ENCODE measurements at regions not wholly inside any gene's neighbourhood (a gene's known extent, or its start where the extent isn't known, plus 50 kb on each side); places are given as distances from the start of the nearest gene placed in this dataset.

GRCh38 chr2:234835738-234836137 is 116.1 kb upstream of the SH3BP4 start:
- DNase-seq (ENCODE audit: low read depth in 1 of 2, low spot score in 1 of 2): no peak

DNA sequence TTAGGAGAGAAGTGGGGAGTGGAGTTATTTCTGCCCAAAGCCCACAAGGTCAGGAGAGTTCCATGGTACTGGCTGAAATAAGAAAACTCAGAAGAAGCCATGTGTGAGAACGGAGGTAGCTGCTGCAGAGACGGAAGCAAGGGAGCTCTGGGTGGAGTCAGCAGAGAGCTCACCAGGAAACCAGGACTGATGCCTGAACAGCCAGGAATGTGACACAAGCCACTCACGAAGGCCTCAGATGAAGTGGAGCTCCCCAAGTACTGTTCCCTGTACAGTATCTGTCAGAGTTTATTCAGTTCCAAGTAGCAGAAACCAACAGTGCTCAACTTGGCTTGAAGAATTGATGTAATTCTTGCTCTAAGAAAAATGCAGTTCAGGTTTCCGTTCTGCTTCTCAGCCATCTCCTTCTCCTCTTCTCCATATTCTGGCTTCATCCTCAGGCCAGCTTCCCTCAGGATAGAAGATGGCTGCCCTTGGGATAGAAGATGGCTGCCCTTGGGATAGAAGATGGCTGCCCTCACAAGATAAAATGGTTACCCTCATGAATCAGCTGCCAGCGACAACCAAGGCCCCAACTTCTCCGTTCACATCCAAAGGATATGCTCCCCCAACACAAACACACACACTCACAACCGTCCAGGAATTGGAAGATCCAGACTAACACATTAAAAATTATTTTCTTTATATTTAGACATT is 117.4 kb upstream of the SH3BP4 start:
- DNase-seq (ENCODE audit: low read depth in 1 of 2, low spot score in 1 of 2): no peak

GRCh38 chr2:234830853-234831252 is 121.0 kb upstream of the SH3BP4 start:
- DNase-seq (ENCODE audit: low read depth in 1 of 2, low spot score in 1 of 2): no peak

- no peak for DNase-seq (ENCODE audit: low read depth in 1 of 2, low spot score in 1 of 2)
Observed at GRCh38 chr2:234829074-234829455, 122.8 kb upstream of the SH3BP4 start.

DNA sequence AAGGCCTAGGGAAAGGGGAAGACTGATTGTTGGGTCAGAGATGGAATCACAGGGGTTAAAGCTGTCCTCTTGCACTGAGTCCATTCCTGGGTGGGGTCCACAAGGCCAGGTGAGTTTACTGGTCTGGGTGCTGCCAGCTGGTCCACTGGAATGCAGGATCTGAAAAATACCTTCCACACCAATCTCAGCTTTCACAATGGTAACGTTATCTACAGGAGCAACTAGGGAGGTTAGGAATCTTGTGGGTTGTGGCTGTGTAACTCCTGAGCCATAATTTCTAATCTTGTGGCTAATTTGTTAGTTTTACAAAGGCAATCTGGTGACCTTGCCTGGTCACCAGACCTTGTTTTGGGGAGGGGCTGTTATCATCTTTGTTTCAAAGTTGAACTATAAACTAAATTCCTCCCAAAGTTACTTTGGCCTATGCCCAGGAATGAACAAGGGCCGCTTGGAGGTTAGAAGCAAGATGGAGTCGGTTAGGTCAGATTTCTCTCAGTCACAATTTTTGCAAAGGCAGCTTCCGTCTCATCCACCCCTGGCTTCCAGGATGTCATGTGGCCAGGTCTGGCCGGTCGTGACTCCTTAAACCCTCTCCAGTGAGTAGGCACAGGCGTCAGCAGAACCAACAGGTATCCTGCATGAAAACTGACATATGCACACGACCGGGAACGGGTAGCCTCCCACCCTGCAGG is 123.3 kb upstream of the SH3BP4 start:
- no peak for DNase-seq (ENCODE audit: low read depth in 1 of 2, low spot score in 1 of 2)

DNA sequence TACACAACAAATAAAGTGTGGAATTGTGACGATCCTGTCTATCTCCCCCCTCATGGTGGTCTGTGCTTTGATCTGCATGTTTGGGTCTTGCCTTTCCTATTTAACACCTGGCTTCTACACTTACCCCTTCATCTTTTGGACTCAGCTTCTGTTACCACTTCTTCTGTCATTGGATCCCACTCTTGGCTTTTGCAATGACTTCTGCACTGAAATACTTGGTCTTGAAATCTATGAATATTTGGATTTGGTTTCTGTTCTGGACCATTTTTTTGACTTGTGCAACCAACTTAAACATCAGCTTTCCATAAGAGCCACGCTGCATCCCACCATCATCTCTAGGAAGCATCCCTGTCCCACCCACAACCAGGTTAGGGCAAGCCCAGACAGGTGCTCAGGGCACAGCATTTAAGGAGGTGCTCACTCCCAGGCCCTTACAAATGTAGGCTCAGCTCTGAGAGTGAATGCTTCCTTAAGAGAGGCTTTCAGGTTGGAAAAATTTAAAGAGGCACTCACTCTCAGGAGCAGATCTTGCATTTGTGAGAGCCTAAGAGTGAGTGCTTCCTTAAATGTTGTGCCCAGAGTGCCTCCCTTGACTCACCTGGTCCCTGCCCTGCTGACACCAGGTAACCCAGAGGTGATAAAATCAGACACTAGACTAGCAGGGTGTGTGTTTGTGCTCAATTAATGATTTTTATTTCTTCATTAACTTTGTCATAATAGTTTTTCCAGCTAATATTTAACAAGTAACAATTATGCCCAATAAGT is 124.5 kb upstream of the SH3BP4 start:
- DNase-seq (ENCODE audit: low read depth in 1 of 2, low spot score in 1 of 2): no peak

GRCh38 chr2:234826681-234827080 is 125.1 kb upstream of the SH3BP4 start:
- DNase-seq (ENCODE audit: low read depth in 1 of 2, low spot score in 1 of 2): no peak

- no peak for DNase-seq (ENCODE audit: low read depth in 1 of 2, low spot score in 1 of 2)
Observed at GRCh38 chr2:234825616-234826015, 126.2 kb upstream of the SH3BP4 start.

- no peak for DNase-seq (ENCODE audit: low read depth in 1 of 2, low spot score in 1 of 2)
Observed at GRCh38 chr2:234823877-234824376, 127.9 kb upstream of the SH3BP4 start.

GRCh38 chr2:234823196-234823876 is 128.5 kb upstream of the SH3BP4 start:
- DNase-seq (ENCODE audit: low read depth in 1 of 2, low spot score in 1 of 2): no peak

DNA sequence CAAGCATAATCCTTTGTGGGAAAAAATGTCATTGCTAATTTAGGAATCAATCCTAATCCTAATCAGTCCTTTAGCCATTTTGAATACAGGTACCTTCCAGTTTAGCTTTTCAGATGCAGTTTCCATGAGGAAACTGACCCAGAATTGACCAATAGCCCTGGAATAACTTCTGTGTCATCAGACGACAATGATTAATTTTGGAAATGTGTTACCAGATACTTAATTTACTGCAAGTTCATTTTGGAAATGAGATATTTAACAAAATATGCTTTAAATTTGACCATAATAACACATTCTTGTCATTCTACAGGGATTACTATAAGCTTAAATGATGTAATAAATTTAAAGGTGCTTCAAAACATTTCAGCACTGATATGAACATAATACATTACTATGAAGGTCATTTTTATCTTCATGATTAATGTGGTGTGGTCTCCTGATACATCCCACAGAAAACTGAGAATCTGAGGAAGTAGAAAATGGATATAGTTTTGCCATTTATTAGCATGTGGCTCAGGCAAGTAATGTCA is 129.8 kb upstream of the SH3BP4 start:
- no peak for DNase-seq (ENCODE audit: low read depth in 1 of 2, low spot score in 1 of 2)

- no peak for DNase-seq (ENCODE audit: low read depth in 1 of 2, low spot score in 1 of 2)
Observed at GRCh38 chr2:234818937-234819336, 132.9 kb upstream of the SH3BP4 start.

DNA sequence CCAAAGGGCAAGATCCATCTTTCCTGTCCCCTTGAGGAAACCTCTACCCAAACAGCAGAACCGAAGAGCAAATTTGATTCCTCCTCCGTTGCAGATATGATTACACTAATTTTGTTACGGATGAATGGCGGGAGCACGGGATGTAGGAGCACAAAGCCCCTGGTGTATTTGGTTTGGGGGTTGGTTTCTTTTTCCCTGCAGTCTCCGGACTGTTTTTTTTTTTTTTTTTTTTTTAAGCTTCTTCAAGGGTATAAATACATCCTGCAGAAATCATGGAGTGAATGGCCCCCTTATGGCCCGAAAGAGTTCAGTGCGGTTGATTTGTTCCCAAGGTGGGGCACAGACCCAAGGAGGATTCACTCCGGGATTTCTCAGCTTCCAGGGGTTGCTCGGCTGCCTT is 135.3 kb upstream of the SH3BP4 start:
- no peak for DNase-seq (ENCODE audit: low read depth in 1 of 2, low spot score in 1 of 2)

- no peak for DNase-seq (ENCODE audit: low read depth in 1 of 2, low spot score in 1 of 2)
Observed at GRCh38 chr2:234816056-234816455, 135.8 kb upstream of the SH3BP4 start.

DNA sequence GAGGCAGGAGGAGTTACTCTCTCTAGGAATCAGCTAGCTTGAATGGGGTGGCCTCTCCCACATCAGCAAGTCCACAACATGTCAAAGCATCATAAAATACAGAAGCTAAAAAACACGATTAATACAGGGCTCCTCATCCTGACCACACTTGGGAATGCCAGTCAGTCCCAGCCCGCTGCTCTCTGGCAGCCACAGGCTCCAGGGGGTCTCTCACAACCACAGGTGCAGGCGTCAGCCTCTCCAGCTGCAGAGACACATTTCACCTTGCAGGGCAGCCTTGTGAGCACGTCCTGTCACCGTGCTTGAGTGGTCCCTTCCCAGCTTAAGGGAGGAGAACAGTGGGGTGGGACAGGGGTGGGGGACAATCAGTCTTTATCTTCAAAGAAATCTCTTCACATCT is 137.4 kb upstream of the SH3BP4 start:
- DNase-seq (ENCODE audit: low read depth in 1 of 2, low spot score in 1 of 2): no peak

DNA sequence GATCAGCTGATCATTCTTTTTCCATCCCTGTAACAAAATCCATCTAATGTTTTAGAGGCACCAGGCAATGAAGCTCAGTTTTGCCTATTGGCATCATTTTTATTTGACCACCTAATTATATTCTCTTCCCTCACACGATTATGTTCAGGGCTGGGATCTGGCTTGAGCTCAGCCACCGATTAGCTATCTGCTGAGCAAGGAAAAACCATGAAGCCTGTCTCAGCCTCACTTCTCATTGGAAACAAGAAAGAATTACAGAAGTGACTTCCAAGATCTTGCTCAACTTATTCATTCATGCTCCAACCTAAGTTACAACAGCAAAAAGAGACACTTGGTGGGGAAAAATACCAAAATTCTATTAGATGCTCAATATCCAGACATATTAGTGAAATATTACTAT is 139.0 kb upstream of the SH3BP4 start:
- no peak for DNase-seq (ENCODE audit: low read depth in 1 of 2, low spot score in 1 of 2)

DNA sequence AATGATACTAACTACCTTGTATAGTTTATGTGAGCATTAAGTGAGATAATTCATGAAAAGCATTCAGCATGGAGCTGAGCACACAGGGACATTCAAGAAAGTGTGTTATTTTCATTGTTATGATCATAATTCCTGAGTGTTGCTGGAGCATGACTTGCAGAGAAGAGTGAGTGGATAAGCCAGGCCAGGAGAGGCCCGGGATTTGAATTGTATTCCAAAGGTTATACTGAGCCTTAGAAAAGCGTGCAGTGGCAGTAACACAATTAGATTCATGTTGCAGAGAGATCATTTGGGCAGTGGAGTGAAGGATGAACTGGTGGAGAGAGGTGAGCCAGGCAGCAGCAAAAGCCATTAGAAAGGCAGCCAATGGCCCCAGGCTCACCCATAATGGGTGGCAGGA is 142.9 kb upstream of the SH3BP4 start:
- DNase-seq (ENCODE audit: low read depth in 1 of 2, low spot score in 1 of 2): no peak

- no peak for DNase-seq (ENCODE audit: low read depth in 1 of 2, low spot score in 1 of 2)
Observed at GRCh38 chr2:234806818-234807217, 145.0 kb upstream of the SH3BP4 start.

DNA sequence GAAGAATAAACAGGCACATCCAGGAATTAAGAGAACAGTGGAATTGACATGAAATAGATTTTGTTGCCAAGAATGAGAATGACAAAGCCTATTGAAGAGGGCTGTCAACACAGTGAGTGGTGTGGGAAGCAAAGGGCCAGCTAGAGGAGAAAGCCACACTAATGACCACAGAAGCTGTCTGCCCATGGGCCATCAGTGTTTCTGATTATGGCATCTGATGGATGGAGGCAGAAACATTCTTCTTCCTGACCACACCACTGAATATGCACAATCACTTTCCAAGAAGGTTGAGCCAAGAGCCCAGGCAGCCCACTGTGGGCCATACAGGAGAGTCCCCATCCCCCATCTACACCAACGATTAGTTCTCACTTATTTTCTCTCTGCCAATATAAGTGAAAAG is 146.0 kb upstream of the SH3BP4 start:
- DNase-seq (ENCODE audit: low read depth in 1 of 2, low spot score in 1 of 2): no peak

GRCh38 chr2:234804704-234805103 is 147.1 kb upstream of the SH3BP4 start:
- no peak for DNase-seq (ENCODE audit: low read depth in 1 of 2, low spot score in 1 of 2)

DNA sequence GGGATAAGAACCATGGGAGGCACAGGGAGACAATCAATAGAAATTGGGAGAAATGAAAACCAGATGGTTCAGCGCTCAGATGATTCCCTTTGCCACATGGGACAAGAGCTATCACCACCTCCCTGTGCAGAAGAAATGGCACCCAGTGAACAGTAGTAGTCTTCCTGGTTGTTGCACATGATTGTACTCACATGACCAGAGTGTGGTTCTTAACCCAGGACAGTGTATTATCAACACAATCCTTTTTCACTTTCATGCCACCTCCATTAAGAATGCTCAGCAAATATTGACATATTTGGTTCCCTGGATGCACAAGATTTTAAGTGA is 149.0 kb upstream of the SH3BP4 start:
- no peak for DNase-seq (ENCODE audit: low read depth in 1 of 2, low spot score in 1 of 2)

Data from activated T-helper 1 cell treated with anti-CD3 and anti-CD28 coated beads, Interleukin-2, amount 50 U/mL, for 16 hours (primary cell).